BJ (cell line): ENCODE measurements at regions not wholly inside any gene's neighbourhood (a gene's known extent, or its start where the extent isn't known, plus 50 kb on each side); places are given as distances from the start of the nearest gene placed in this dataset.
A peak's percentile ranks its signal among the peaks of the same experiment; 100 is the strongest.
"Not testable (repeated sequence)": the region's sequence is repeated elsewhere in the genome, so short reads cannot be mapped to it uniquely, and the experiment has no call there.

ENCODE experiments used
- CTCF ChIA-PET: fragments of 350-600 bp; formaldehyde crosslinking; extraction: SDS; loops from one replicate; lab custom pipeline; 2021; ENCODE audit warnings: antibody characterized with exemption, inconsistent platforms; lab: Yijun Ruan, JAX
- POLR2A ChIA-PET: fragments of 300-600 bp; sonication (Branson Sonifier 250); formaldehyde crosslinking; extraction: SDS; loops from one replicate; lab custom pipeline; 2021; ENCODE audit warnings: antibody characterized with exemption; lab: Charles Lee
- DNase-seq: peaks from one replicate; pipeline ENCODE4 v3.0.0-alpha.2; 2011; ENCODE audit warnings: low read depth
- H3K27me3 ChIP-seq: 2 replicates; pipeline ENCODE4 v1.6.0; 2011; ENCODE audit warnings: low read length; ENCODE audit not compliant: control insufficient read depth, insufficient read depth
- H3K36me3 ChIP-seq: 2 replicates; pipeline ENCODE4 v1.5.1; 2011; ENCODE audit warnings: low read length; ENCODE audit not compliant: control insufficient read depth, insufficient read depth
- H3K4me3 ChIP-seq: 2 replicates; pipeline ENCODE4 v1.5.1; 2011; ENCODE audit warnings: low read depth, mild to moderate bottlenecking, control low read depth, low read length
- CTCF ChIP-seq: IDR thresholded peaks from 2 replicates; pipeline ENCODE4 v1.5.1; 2011; ENCODE audit warnings: low read depth, mild to moderate bottlenecking, control low read depth, inconsistent platforms, low read length, moderate library complexity; ENCODE audit not compliant: insufficient read depth

- no peak for TF ChIP-seq CTCF
- no peak for DNase-seq
- CTCF ChIA-PET = no interaction called here
- POLR2A ChIA-PET = no interaction called here
- no peaks in the 10 kb centered on the region for H3K27me3 ChIP-seq
- H3K4me3 ChIP-seq = no peak overlapping the region
- no peaks in the 10 kb centered on the region for H3K36me3 ChIP-seq
Observed at GRCh38 chr4:34309383-34309906, 1934.9 kb downstream of the ARAP2 start.

- DNase-seq = no peak
- Histone ChIP-seq H3K27me3 (no peaks in the 10 kb centered on the region), H3K4me3 (no peak overlapping the region), H3K36me3 (no peaks in the 10 kb centered on the region)
- CTCF ChIA-PET = no interaction called here
- POLR2A ChIA-PET = no interaction called here
- no peak for TF ChIP-seq CTCF
Observed at GRCh38 chr4:34318773-34319172, 1925.5 kb downstream of the ARAP2 start.

- H3K36me3 ChIP-seq = no peaks in the 10 kb centered on the region
- POLR2A ChIA-PET = no interaction called here
- no peaks in the 10 kb centered on the region for H3K27me3 ChIP-seq
- CTCF ChIA-PET = interaction anchor here (1.7 to 2.1 kb wide), 2 partner anchors 9 to 674 kb away, joined by 4 to 9 read pairs; no protein-coding TSS in a partner anchor
- 0 out of 2 replicates have a peak, but pooled peaks have one; percentile 27 for TF ChIP-seq CTCF
- no peak for DNase-seq
- H3K4me3 ChIP-seq = no peak overlapping the region
Observed at GRCh38 chr4:34323549-34324320, 1920.6 kb downstream of the ARAP2 start.

- DNase-seq = no peak
- no peak overlapping the region for H3K4me3 ChIP-seq
- ChIA-PET POLR2A (no interaction called here), CTCF (no interaction called here)
- H3K36me3 ChIP-seq = no peaks in the 10 kb centered on the region
- no peak for TF ChIP-seq CTCF
- no peaks in the 10 kb centered on the region for H3K27me3 ChIP-seq
Observed at GRCh38 chr4:34328939-34329338, 1915.4 kb downstream of the ARAP2 start.

- H3K4me3 ChIP-seq, POLR2A ChIA-PET: not testable (repeated sequence)
Observed at GRCh38 chr4:34335156-34335555, 1909.2 kb downstream of the ARAP2 start.

GRCh38 chr4:34335556-34335955 lies 1908.8 kb downstream of the ARAP2 start:
- POLR2A ChIA-PET, CTCF ChIA-PET, DNase-seq, H3K36me3 ChIP-seq, H3K27me3 ChIP-seq, H3K4me3 ChIP-seq: not testable (repeated sequence)

More at GRCh38 chr4:34335156-34335555, 1909.2 kb downstream of the ARAP2 start:
- H3K27me3 ChIP-seq, DNase-seq, H3K36me3 ChIP-seq, CTCF ChIA-PET: not testable (repeated sequence)
